Body of pancreas (tissue), 4 donors: ENCODE measurements at regions not wholly inside any gene's neighbourhood (a gene's known extent, or its start where the extent isn't known, plus 50 kb on each side); places are given as distances from the start of the nearest gene placed in this dataset.

Experiments used
- ATAC-seq: fragments of 150-250 bp; one replicate; pipeline ENCODE4 v1.9.1; 2016
- DNase-seq, 4 donors: peaks; one replicate each; pipeline ENCODE4 v3.0.0-alpha.2; 2019
- H3K27ac ChIP-seq, 4 donors: fragments of 200-600 bp; sonication (generic); 1 replicate in 3 of 4; 2 replicates in 1 of 4; pipeline versions ENCODE4 v1.5.1 to v1.6.1; 2016 to 2019; ENCODE audit warnings: mild to moderate bottlenecking in 1 of 4, mixed read lengths in 1 of 4, moderate library complexity in 1 of 4
- H3K27me3 ChIP-seq, 2 donors: fragments of 200-600 bp; sonication (generic); one replicate each; pipeline ENCODE4 v1.6.0; 2016; ENCODE audit warnings: mild to moderate bottlenecking in 1 of 2
- H3K36me3 ChIP-seq, 2 donors: fragments of 200-600 bp; sonication (generic); replicated peaks in 1 of 2; 2 replicates each; pipeline ENCODE4 v1.5.1; 2016; ENCODE audit warnings: low read depth in 2 of 2; ENCODE audit not compliant: insufficient read depth in 1 of 2
- H3K4me1 ChIP-seq: fragments of 200-600 bp; sonication (generic); one replicate; pipeline ENCODE4 v1.6.0; 2016
- H3K4me3 ChIP-seq, 2 donors: fragments of 200-600 bp; sonication (generic); 1 replicate in 1 of 2; 2 replicates in 1 of 2; pipeline ENCODE4 v1.5.1; 2016 to 2019
- H3K9me3 ChIP-seq, 3 donors: fragments of 200-600 bp; sonication (generic); 1 replicate in 2 of 3; 2 replicates in 1 of 3; pipeline ENCODE4 v1.5.1; 2016
- POLR2A ChIP-seq, 3 donors: fragments of 450-650 bp; IDR thresholded peaks; one replicate each; pipeline ENCODE4 v1.6.1; 2016; ENCODE audit warnings: antibody characterized with exemption in 3 of 3, mild to moderate bottlenecking in 2 of 3
- WGBS, 2 donors: methylation state at CpG; one replicate each; pipeline ENCODE4 v1.1.5; 2017; 5-methylcytosine and 5-hydroxymethylcytosine counted together
- intact Hi-C: fragments of 100-400 bp; cut with DNase I; formaldehyde crosslinking; loops from one replicate; pipeline ENCODE4 v1.15.1; 2023
- TF ChIP-seq, protein P1 (sequence below), 7 experiments: fragments of 450-650 bp in 4 of 7; fragments of 200-600 bp in 3 of 7; sonication (generic) in 3 of 7; IDR thresholded peaks; one replicate each; pipeline ENCODE4 v1.5.1; 2016 to 2019; ENCODE audit warnings: antibody characterized with exemption in 7 of 7

GRCh38 chr9:7360513-7360912 lies 439.1 kb downstream of the DMAC1 start:
- intact Hi-C loops = no loop called here
- 54 to 56% methylated on average over 4 of the region's 4 CpGs for WGBS, 2 donors
- no peak for ATAC-seq

DNA sequence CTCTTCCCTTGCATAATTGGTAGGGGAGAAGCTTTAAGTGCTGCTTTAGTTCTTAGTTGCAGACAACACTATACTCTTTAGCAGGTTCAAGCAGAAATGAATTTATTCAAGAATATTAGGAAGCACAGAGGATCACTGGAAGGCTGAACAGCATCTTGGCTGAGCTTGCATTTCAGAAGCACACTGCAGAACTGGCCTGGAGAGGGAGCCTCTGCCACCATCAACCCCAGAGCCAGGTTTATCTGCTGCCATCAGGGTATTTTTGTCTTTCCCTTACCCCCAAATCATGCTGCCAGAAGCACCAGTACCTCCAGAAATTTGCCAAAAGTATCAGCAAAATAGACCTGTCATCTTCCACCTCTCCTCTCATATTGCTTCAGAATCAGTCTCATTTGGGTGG lies 440.7 kb downstream of the DMAC1 start:
- ATAC-seq (no peak), DNase-seq (no peak)
- Histone ChIP-seq H3K27me3 (no peaks in the 10 kb centered on the region), H3K9me3 (no peaks in the 10 kb centered on the region), H3K4me1 (no peaks in the 10 kb centered on the region), H3K27ac (no peak overlapping the region), H3K36me3 (no peaks in the 10 kb centered on the region), H3K4me3 (no peak overlapping the region)
- TF ChIP-seq, protein P1, sequence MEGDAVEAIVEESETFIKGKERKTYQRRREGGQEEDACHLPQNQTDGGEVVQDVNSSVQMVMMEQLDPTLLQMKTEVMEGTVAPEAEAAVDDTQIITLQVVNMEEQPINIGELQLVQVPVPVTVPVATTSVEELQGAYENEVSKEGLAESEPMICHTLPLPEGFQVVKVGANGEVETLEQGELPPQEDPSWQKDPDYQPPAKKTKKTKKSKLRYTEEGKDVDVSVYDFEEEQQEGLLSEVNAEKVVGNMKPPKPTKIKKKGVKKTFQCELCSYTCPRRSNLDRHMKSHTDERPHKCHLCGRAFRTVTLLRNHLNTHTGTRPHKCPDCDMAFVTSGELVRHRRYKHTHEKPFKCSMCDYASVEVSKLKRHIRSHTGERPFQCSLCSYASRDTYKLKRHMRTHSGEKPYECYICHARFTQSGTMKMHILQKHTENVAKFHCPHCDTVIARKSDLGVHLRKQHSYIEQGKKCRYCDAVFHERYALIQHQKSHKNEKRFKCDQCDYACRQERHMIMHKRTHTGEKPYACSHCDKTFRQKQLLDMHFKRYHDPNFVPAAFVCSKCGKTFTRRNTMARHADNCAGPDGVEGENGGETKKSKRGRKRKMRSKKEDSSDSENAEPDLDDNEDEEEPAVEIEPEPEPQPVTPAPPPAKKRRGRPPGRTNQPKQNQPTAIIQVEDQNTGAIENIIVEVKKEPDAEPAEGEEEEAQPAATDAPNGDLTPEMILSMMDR (IDR thresholded peaks at IDR 0.05) = no peak
- no peak for TF ChIP-seq POLR2A (IDR thresholded peaks at IDR 0.05)
- intact Hi-C loops = no loop called here

More at GRCh38 chr9:7360513-7360912, 439.1 kb downstream of the DMAC1 start:
- no peak overlapping the region for H3K27ac ChIP-seq
- no peaks in the 10 kb centered on the region for H3K27me3 ChIP-seq
- TF ChIP-seq POLR2A (IDR thresholded peaks at IDR 0.05) = no peak
- TF ChIP-seq, protein P1 (IDR thresholded peaks at IDR 0.05) = no peak
- H3K9me3 ChIP-seq = no peaks in the 10 kb centered on the region
- H3K4me1 ChIP-seq = no peaks in the 10 kb centered on the region
- H3K4me3 ChIP-seq = no peak overlapping the region
- no peak for DNase-seq
- no peaks in the 10 kb centered on the region for H3K36me3 ChIP-seq

GRCh38 chr9:7354704-7355103 lies 444.9 kb downstream of the DMAC1 start:
- TF ChIP-seq, protein P1 (IDR thresholded peaks at IDR 0.05) = no peak
- TF ChIP-seq POLR2A (IDR thresholded peaks at IDR 0.05) = no peak
- ATAC-seq = no peak
- intact Hi-C loops = no loop called here

GRCh38 chr9:7348692-7349091 lies 450.9 kb downstream of the DMAC1 start:
- no peaks in the 10 kb centered on the region for H3K36me3 ChIP-seq
- H3K4me1 ChIP-seq = no peaks in the 10 kb centered on the region
- H3K9me3 ChIP-seq = no peaks in the 10 kb centered on the region
- H3K27ac ChIP-seq = no peak overlapping the region
- H3K4me3 ChIP-seq = no peak overlapping the region
- ATAC-seq (no peak), DNase-seq (no peak)
- no peak for TF ChIP-seq POLR2A (IDR thresholded peaks at IDR 0.05)
- TF ChIP-seq, protein P1 (IDR thresholded peaks at IDR 0.05) = no peak
- intact Hi-C loops = no loop called here
- no peaks in the 10 kb centered on the region for H3K27me3 ChIP-seq

More at GRCh38 chr9:7354704-7355103, 444.9 kb downstream of the DMAC1 start:
- Histone ChIP-seq H3K27ac (no peak overlapping the region), H3K36me3 (no peaks in the 10 kb centered on the region), H3K27me3 (no peaks in the 10 kb centered on the region), H3K4me3 (no peak overlapping the region), H3K9me3 (no peaks in the 10 kb centered on the region), H3K4me1 (no peaks in the 10 kb centered on the region)
- DNase-seq = no peak

- ATAC-seq (no peak), DNase-seq (no peak)
- intact Hi-C loops = no loop called here
- WGBS, 2 donors = 42 to 45% methylated on average over 4 of the region's 4 CpGs
- H3K27me3 ChIP-seq = no peaks in the 10 kb centered on the region
- H3K27ac ChIP-seq = no peak overlapping the region
- no peaks in the 10 kb centered on the region for H3K9me3 ChIP-seq
- TF ChIP-seq, protein P1 (IDR thresholded peaks at IDR 0.05) = no peak
- TF ChIP-seq POLR2A (IDR thresholded peaks at IDR 0.05) = no peak
- no peaks in the 10 kb centered on the region for H3K4me1 ChIP-seq
- no peaks in the 10 kb centered on the region for H3K36me3 ChIP-seq
- no peak overlapping the region for H3K4me3 ChIP-seq
Observed at GRCh38 chr9:7347556-7347955, 452.0 kb downstream of the DMAC1 start.
